GM18907 (cell line): ENCODE measurements at regions not wholly inside any gene's neighbourhood (a gene's known extent, or its start where the extent isn't known, plus 50 kb on each side); places are given as distances from the start of the nearest gene placed in this dataset.
"Not testable (repeated sequence)": the region's sequence is repeated elsewhere in the genome, so short reads cannot be mapped to it uniquely, and the experiment has no call there.

ENCODE experiments used
- ATAC-seq: cut with Tn5 transposase; IDR thresholded peaks from one replicate; pipeline ENCODE4 v1.9.1; 2021; ENCODE audit warnings: mild to moderate bottlenecking, moderate library complexity; ENCODE audit not compliant: unreplicated experiment

GRCh38 chr6:21707524-21708319, 114.2 kb downstream of the SOX4 start:
- ATAC-seq: no peak

- ATAC-seq: no peak
These were observed 114.7 kb downstream of the SOX4 start for GRCh38 chr6:21708320-21708580.

- no peak for ATAC-seq
These were observed 116.7 kb downstream of the SOX4 start for GRCh38 chr6:21710216-21710615.

GRCh38 chr6:21710908-21711627, 117.5 kb downstream of the SOX4 start:
- ATAC-seq: no peak

DNA sequence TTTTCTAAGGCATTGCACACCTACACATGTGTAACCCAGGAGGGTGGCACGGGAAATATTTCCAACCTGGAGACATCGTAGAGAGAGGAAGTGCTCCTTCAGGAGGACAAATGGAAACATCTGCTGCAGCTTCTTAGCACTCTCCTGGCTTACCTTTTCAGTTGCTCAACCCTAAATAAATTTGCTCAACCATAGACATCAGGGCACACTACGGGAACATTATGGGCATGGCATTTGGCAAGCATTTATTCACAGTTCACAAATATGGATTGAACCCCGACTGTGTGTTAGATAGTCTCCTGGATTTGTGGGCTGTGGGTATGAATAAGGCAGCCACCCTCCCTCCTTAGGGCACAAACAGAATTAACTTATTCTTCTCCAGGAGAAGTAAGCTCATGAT, 118.7 kb downstream of the SOX4 start:
- ATAC-seq: no peak

DNA sequence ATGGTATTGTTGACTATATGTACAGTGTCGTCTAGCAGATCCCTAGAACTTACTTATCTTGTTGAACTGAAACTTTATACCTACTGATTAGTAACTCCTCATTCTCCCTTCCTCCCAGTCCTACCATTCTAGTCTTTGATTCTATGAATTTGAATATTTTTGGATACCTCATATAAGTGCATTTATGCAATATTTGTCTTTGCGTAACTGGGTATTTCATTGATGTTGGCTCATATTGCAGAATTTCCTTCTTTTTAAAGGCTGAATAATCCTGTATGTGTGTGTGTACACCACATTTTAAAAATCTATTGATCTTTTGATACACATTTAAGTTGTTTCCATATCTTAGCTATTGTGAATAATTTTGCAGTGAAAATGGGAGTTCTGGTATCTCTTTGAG, 119.9 kb downstream of the SOX4 start:
- no peak for ATAC-seq

DNA sequence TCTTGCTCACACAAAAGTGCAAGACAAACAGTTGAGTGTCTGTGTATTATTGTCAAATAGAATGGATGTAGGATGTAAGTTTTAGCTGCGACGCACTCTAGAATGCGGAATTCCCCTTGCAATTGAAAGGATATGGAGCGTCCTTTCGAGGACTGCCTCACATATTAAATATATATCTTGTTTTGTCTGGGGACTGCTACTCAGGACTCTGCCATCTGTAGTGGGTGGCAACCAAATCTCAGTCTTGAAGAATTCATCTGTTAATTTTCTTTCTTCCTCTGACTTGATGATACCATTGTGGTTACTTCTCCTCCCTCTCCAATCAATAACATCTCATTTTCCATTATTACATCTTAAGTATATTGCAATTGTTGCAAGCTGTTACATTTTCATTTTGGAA, 121.6 kb downstream of the SOX4 start:
- no peak for ATAC-seq

DNA sequence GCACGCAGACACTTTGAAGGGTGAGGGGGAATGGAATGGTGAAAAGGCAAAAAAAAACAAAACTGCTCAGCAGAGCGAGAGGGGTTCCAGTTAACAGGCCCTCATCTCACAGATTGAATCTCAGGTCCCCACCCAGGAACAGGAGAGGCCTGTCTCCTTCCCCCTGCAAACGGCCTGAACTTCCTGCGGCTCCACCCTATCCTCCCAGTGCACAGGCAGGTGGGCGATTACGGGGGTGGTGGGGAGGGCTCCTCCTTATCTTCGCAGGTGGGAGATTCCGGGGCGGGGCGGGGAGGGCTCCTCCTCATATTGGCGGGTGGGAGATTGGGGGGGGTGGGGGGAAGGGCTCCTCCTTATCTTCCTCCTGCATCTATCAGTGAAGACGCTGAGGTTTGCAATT, 129.0 kb downstream of the SOX4 start:
- no peak for ATAC-seq

DNA sequence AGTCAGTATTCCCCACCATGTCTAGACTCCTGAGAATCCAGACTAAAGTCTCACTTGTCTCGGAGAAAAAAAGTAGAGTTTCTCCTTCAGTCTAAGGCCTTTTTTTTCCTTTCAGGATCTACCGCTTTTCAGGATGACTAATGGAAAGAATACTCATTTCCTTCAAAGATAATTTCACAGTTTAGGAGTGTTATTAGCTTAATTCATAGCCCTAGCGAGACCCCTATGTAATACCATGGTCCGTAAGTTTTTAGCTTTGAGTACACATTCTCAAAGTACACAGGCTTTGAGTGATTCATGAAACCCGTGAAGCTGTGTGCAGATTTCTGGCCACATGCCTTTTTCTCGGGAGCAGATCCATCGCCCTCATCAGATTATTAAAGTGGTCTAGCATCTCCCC, 133.1 kb downstream of the SOX4 start:
- ATAC-seq: no peak

GRCh38 chr6:21728141-21728540, 134.6 kb downstream of the SOX4 start:
- no peak for ATAC-seq

GRCh38 chr6:21729431-21729830, 135.9 kb downstream of the SOX4 start:
- ATAC-seq: no peak

DNA sequence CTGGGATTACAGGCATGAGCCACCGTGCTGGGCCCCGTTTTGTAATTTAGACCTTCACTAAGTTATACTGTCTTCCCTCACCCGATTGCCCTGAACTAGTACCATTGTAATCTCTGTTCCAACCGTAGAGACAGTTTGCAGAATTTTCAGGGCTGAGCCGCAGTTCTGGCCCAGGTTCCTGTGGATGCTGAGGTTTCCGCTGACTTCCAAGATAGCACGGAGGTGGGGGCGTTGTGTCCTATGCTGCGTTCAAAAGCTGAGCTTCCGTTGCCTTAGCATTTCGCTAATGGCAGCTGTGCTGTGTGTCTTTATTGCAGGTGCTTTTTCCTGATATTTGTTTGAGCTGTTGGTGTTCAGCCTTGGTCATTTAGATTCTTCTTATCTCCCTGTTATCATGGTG, 137.0 kb downstream of the SOX4 start:
- no peak for ATAC-seq

- ATAC-seq: no peak
These were observed 138.0 kb downstream of the SOX4 start for GRCh38 chr6:21731411-21732031.

GRCh38 chr6:21732032-21732730, 138.6 kb downstream of the SOX4 start:
- ATAC-seq: not testable (repeated sequence)

- ATAC-seq: no peak
These were observed 139.2 kb downstream of the SOX4 start for GRCh38 chr6:21732731-21733130.

GRCh38 chr6:21733311-21733710, 139.8 kb downstream of the SOX4 start:
- ATAC-seq: no peak

GRCh38 chr6:21734204-21734603, 140.7 kb downstream of the SOX4 start:
- ATAC-seq: no peak

GRCh38 chr6:21738180-21739094, 144.9 kb downstream of the SOX4 start:
- no peak for ATAC-seq

GRCh38 chr6:21739241-21739640, 145.7 kb downstream of the SOX4 start:
- no peak for ATAC-seq

DNA sequence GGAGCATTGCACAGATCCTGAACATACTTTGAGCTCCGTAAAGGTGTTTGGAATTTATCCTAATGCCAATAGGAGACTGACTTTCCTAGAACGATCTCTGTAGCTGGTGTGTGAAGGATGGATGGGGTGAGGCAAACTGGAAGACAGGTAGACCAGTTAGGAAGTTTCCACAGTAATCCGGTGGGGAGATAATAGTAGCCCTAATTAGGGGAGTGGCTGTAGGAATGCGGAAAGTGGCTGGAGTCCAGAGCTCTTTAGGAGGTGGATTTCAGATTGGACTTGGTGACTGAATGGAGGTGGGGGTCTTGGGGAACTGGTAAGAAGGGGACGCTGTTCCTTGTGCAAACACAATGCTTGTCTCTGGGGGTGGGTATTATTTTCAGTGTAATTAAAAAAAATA, 146.3 kb downstream of the SOX4 start:
- no peak for ATAC-seq
